WTC11 (cell line): ENCODE measurements at regions not wholly inside any gene's neighbourhood (a gene's known extent, or its start where the extent isn't known, plus 50 kb on each side); places are given as distances from the start of the nearest gene placed in this dataset.

Experiments used
- ATAC-seq: fragments of 200-7000 bp; cut with Tn5 transposase; 2 replicates; pipeline ENCODE4 v1.10.0; 2021; ENCODE audit warnings: mild to moderate bottlenecking, moderate library complexity
- CTCF ChIA-PET: fragments of 300-600 bp; sonication (Branson Sonifier 250); formaldehyde crosslinking; loops from one replicate; lab custom pipeline; 2021; ENCODE audit warnings: antibody characterized with exemption; lab: Charles Lee
- POLR2A ChIA-PET: fragments of 350-600 bp; sonication (Branson Sonifier 250); formaldehyde crosslinking; loops from one replicate; lab custom pipeline; 2021; ENCODE audit warnings: antibody characterized with exemption; lab: Charles Lee
- DNase-seq: peaks from one replicate; pipeline ENCODE4 v3.0.0; 2021; ENCODE audit warnings: low spot score
- H3K27ac Mint-ChIP-seq: 2 replicates; pipeline ENCODE4 v1.8.0; 2021; ENCODE audit warnings: mixed read lengths
- H3K27me3 Mint-ChIP-seq: 2 replicates; pipeline ENCODE4 v1.8.0; 2021; ENCODE audit warnings: low read depth, mild to moderate bottlenecking, moderate library complexity, mixed read lengths
- H3K36me3 Mint-ChIP-seq: 2 replicates; pipeline ENCODE4 v1.8.0; 2021; ENCODE audit warnings: mixed read lengths
- H3K4me1 Mint-ChIP-seq: 2 replicates; pipeline ENCODE4 v1.8.0; 2022; ENCODE audit warnings: mixed read lengths
- H3K4me3 Mint-ChIP-seq: 2 replicates; pipeline ENCODE4 v1.8.0; 2021; ENCODE audit warnings: mild to moderate bottlenecking, moderate library complexity, mixed read lengths
- H3K9me3 Mint-ChIP-seq: 2 replicates; pipeline ENCODE4 v1.8.0; 2021; ENCODE audit warnings: mixed read lengths
- CBFB ChIP-seq: sonication (generic); formaldehyde crosslinking; IDR thresholded peaks from 2 replicates; pipeline ENCODE4 v1.8.1; 2022; ENCODE audit warnings: mild to moderate bottlenecking, low read depth, missing genetic modification reagents
- ELF4 ChIP-seq: sonication (generic); formaldehyde crosslinking; IDR thresholded peaks from 2 replicates; pipeline ENCODE4 v1.8.1; 2022; ENCODE audit warnings: low read depth, mild to moderate bottlenecking, moderate library complexity, missing genetic modification reagents
- ETV6 ChIP-seq: sonication (generic); formaldehyde crosslinking; IDR thresholded peaks from 2 replicates; pipeline ENCODE4 v1.8.1; 2022; ENCODE audit warnings: mild to moderate bottlenecking, missing genetic modification reagents
- GABPB1 ChIP-seq: sonication (generic); formaldehyde crosslinking; IDR thresholded peaks from 2 replicates; pipeline ENCODE4 v1.8.1; 2023; ENCODE audit warnings: mild to moderate bottlenecking, missing genetic modification reagents
- KAT7 ChIP-seq: sonication (generic); formaldehyde crosslinking; IDR thresholded peaks from 2 replicates; pipeline ENCODE4 v1.8.1; 2023; ENCODE audit warnings: missing genetic modification reagents, mild to moderate bottlenecking, borderline replicate concordance
- MXD4 ChIP-seq: fragments of 250-450 bp; sonication (Bioruptor Pico); IDR thresholded peaks from 2 replicates; pipeline ENCODE4 v1.8.0; 2021; ENCODE audit warnings: mild to moderate bottlenecking, moderate library complexity, borderline replicate concordance
- MYBL2 ChIP-seq: sonication (generic); formaldehyde crosslinking; IDR thresholded peaks from 2 replicates; pipeline ENCODE4 v1.8.1; 2023; ENCODE audit warnings: mild to moderate bottlenecking, moderate library complexity, missing genetic modification reagents
- NFYB ChIP-seq: sonication (generic); formaldehyde crosslinking; conservative IDR thresholded peaks from 2 replicates; pipeline ENCODE4 v1.8.0; 2022; ENCODE audit warnings: low read depth, missing genetic modification reagents
- NR2C2 ChIP-seq: sonication (generic); formaldehyde crosslinking; IDR thresholded peaks from 2 replicates; pipeline ENCODE4 v1.8.0; 2022; ENCODE audit warnings: mild to moderate bottlenecking, missing genetic modification reagents
- OVOL2 ChIP-seq: fragments of 250-450 bp; sonication (Bioruptor Pico); IDR thresholded peaks from 2 replicates; pipeline ENCODE4 v1.9.0; 2021; ENCODE audit warnings: mild to moderate bottlenecking, borderline replicate concordance
- PRRX2 ChIP-seq: fragments of 250-450 bp; sonication (Bioruptor Pico); IDR thresholded peaks from 2 replicates; pipeline ENCODE4 v1.8.0; 2021; ENCODE audit warnings: mild to moderate bottlenecking
- RELA ChIP-seq: sonication (generic); formaldehyde crosslinking; IDR thresholded peaks from 2 replicates; pipeline ENCODE4 v1.8.1; 2022; ENCODE audit warnings: missing genetic modification reagents, mild to moderate bottlenecking, borderline replicate concordance
- RORB ChIP-seq: fragments of 250-450 bp; sonication (Bioruptor Pico); IDR thresholded peaks from 2 replicates; pipeline ENCODE4 v1.9.0; 2021; ENCODE audit warnings: mild to moderate bottlenecking
- SMAD3 ChIP-seq: sonication (generic); formaldehyde crosslinking; IDR thresholded peaks from 2 replicates; pipeline ENCODE4 v1.8.0; 2022; ENCODE audit warnings: missing genetic modification reagents, mild to moderate bottlenecking, borderline replicate concordance
- SP1 ChIP-seq: sonication (generic); formaldehyde crosslinking; conservative IDR thresholded peaks from 2 replicates; pipeline ENCODE4 v1.8.1; 2022; ENCODE audit warnings: missing genetic modification reagents
- TCF7 ChIP-seq: sonication (generic); formaldehyde crosslinking; IDR thresholded peaks from 2 replicates; pipeline ENCODE4 v1.8.0; 2022; ENCODE audit warnings: mild to moderate bottlenecking, low read depth, missing genetic modification reagents, moderate library complexity
- TEAD4 ChIP-seq: sonication (generic); formaldehyde crosslinking; IDR thresholded peaks from 2 replicates; pipeline ENCODE4 v1.8.0; 2022; ENCODE audit warnings: mild to moderate bottlenecking, missing genetic modification reagents
- ZNF121 ChIP-seq: sonication (generic); formaldehyde crosslinking; IDR thresholded peaks from 2 replicates; pipeline ENCODE4 v1.8.0; 2023; ENCODE audit warnings: missing genetic modification reagents
- ZNF219 ChIP-seq: sonication (generic); formaldehyde crosslinking; IDR thresholded peaks from 2 replicates; pipeline ENCODE4 v1.8.0; 2023; ENCODE audit warnings: missing genetic modification reagents, mild to moderate bottlenecking, borderline replicate concordance
- ZNF263 ChIP-seq: sonication (generic); formaldehyde crosslinking; IDR thresholded peaks from 2 replicates; pipeline ENCODE4 v1.8.1; 2022; ENCODE audit warnings: low read depth, mild to moderate bottlenecking, moderate library complexity, missing genetic modification reagents
- ZNF396 ChIP-seq: fragments of 250-450 bp; sonication (Bioruptor Pico); IDR thresholded peaks from 2 replicates; pipeline ENCODE4 v1.8.0; 2021; ENCODE audit warnings: mild to moderate bottlenecking, moderate library complexity, borderline replicate concordance
- ZNF416 ChIP-seq: fragments of 250-450 bp; sonication (Bioruptor Pico); IDR thresholded peaks from 2 replicates; pipeline ENCODE4 v1.9.0; 2021; ENCODE audit warnings: mild to moderate bottlenecking, inconsistent platforms
- ZNF671 ChIP-seq: fragments of 250-450 bp; sonication (Bioruptor Pico); IDR thresholded peaks from 2 replicates; pipeline ENCODE4 v1.8.0; 2021; ENCODE audit warnings: mild to moderate bottlenecking
- TF ChIP-seq, protein P1 (sequence below): sonication (generic); formaldehyde crosslinking; IDR thresholded peaks from 2 replicates; pipeline ENCODE4 v1.8.1; 2022; ENCODE audit warnings: mild to moderate bottlenecking, moderate library complexity, missing genetic modification reagents
- TF ChIP-seq, protein P2 (sequence below): sonication (generic); formaldehyde crosslinking; IDR thresholded peaks from 2 replicates; pipeline ENCODE4 v1.8.0; 2022; ENCODE audit warnings: mild to moderate bottlenecking, missing genetic modification reagents
- TF ChIP-seq, protein P3 (sequence below): sonication (generic); formaldehyde crosslinking; IDR thresholded peaks from 2 replicates; pipeline ENCODE4 v1.8.1; 2023; ENCODE audit warnings: mild to moderate bottlenecking, missing genetic modification reagents, moderate library complexity
- TF ChIP-seq, protein P4 (sequence below): sonication (generic); formaldehyde crosslinking; IDR thresholded peaks from 2 replicates; pipeline ENCODE4 v1.8.0; 2022; ENCODE audit warnings: mild to moderate bottlenecking, missing genetic modification reagents
- TF ChIP-seq, protein P5 (sequence below): sonication (generic); formaldehyde crosslinking; IDR thresholded peaks from 2 replicates; pipeline ENCODE4 v1.8.0; 2023; ENCODE audit warnings: missing genetic modification reagents, mild to moderate bottlenecking, borderline replicate concordance

DNA sequence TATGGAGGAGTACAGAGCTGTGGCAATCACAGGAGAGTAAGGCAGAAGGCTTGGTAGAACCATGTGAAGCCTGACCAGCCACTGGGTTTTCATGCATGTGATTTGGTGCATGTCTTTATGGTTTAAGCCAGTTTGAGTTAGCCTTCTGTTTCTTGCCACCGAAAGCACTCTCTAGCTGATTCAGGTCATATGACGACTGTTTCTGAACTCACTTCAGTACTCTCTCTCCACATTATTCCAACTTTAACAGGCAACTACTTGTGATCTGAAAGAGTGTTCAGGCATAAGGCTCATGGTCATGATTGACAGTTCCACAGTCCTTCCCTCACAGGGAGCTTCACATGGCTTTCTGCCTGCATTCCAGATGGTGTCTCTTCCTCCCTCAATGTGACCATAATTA lies 63.3 kb upstream of the TAB2 start (continued):
- TF ChIP-seq TCF7 (CRISPR knock-in tag): no peak
- no peak for TF ChIP-seq GABPB1 (CRISPR knock-in tag)
- TF ChIP-seq, protein P1, sequence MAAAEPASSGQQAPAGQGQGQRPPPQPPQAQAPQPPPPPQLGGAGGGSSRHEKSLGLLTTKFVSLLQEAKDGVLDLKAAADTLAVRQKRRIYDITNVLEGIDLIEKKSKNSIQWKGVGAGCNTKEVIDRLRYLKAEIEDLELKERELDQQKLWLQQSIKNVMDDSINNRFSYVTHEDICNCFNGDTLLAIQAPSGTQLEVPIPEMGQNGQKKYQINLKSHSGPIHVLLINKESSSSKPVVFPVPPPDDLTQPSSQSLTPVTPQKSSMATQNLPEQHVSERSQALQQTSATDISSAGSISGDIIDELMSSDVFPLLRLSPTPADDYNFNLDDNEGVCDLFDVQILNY (CRISPR knock-in tag): no peak
- TF ChIP-seq NFYB: no peak
- TF ChIP-seq NR2C2 (CRISPR knock-in tag): no peak
- TF ChIP-seq KAT7 (CRISPR knock-in tag): no peak

DNA sequence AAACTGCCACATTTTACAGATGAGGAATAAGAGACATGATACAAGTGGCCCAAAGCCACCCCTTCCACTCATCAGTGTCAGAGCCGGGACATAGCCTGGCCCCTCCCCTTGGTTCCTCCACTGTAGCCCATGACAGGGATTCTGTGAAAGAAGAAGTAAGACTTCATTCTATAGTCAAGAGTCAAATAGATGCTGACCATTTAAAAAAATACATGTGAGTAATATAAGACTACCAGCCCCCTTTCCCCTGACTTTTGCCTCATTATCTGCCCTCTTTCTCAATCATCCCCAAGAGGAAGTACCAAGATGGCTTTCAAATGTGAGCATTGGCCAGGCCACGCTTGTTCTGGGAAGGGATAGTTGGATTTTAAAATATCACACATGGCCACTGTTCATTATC lies 57.8 kb upstream of the TAB2 start:
- Mint-ChIP-seq H3K27me3 (no peaks in the 10 kb centered on the region), H3K4me3 (no peak overlapping the region), H3K9me3 (no peaks in the 10 kb centered on the region), H3K27ac (no peak overlapping the region), H3K4me1 (peaks cover 4% of the 10 kb centered on the region; the same call in 1 of the 2 replicates), H3K36me3 (no peaks in the 10 kb centered on the region)
- POLR2A ChIA-PET: no interaction called here
- TF ChIP-seq ZNF219 (no peak), ZNF263 (CRISPR knock-in tag) (no peak), MYBL2 (CRISPR knock-in tag) (no peak), OVOL2 (no peak), SMAD3 (CRISPR knock-in tag) (no peak), PRRX2 (CRISPR knock-in tag) (no peak), ZNF416 (CRISPR knock-in tag) (no peak), SP1 (CRISPR knock-in tag) (no peak), CBFB (CRISPR knock-in tag) (no peak)
- TF ChIP-seq, protein P2, sequence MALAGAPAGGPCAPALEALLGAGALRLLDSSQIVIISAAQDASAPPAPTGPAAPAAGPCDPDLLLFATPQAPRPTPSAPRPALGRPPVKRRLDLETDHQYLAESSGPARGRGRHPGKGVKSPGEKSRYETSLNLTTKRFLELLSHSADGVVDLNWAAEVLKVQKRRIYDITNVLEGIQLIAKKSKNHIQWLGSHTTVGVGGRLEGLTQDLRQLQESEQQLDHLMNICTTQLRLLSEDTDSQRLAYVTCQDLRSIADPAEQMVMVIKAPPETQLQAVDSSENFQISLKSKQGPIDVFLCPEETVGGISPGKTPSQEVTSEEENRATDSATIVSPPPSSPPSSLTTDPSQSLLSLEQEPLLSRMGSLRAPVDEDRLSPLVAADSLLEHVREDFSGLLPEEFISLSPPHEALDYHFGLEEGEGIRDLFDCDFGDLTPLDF: no peak
- TF ChIP-seq, protein P3, sequence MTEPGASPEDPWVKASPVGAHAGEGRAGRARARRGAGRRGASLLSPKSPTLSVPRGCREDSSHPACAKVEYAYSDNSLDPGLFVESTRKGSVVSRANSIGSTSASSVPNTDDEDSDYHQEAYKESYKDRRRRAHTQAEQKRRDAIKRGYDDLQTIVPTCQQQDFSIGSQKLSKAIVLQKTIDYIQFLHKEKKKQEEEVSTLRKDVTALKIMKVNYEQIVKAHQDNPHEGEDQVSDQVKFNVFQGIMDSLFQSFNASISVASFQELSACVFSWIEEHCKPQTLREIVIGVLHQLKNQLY (CRISPR knock-in tag): no peak
- DNase-seq (no peak), ATAC-seq (no peak)
- CTCF ChIA-PET: no interaction called here

DNA sequence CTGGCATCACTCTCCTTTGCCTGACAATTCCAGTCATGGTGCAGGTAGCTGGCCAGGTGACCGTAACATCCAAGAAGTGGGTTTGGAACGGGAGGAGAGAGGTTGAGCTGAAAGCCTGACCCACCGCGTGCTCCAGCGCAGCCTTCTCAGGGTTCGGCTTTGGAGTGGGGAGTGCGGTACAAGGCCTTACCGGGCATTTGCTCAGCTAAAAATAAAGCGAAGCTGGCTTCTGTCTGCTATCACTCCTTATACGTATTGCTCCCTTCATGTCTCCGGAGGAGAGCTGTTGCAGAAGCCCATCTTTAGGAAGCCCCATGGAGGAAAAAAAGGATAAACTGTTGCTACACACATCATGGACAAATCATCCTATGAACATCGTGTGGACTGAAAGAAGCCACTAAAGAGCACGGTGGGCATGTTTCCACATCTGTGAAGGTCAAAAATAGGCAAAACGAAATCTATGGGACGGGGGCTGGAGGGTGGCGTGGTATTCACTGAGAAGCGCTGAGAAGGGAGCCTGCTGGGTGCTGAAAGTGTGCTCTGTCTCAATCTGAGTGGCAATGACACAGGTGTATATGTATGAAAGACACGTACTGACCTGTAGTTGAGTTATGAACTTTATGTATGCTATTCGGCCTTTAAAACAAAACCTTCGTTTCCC lies 57.2 kb upstream of the TAB2 start:
- Mint-ChIP-seq H3K27me3 (no peaks in the 10 kb centered on the region), H3K27ac (no peak overlapping the region), H3K9me3 (no peaks in the 10 kb centered on the region), H3K36me3 (no peaks in the 10 kb centered on the region), H3K4me1 (peaks cover 6% of the 10 kb centered on the region; the same call in 1 of the 2 replicates), H3K4me3 (no peak overlapping the region)
- CTCF ChIA-PET: interaction anchor here (1.3 kb wide), 1 partner anchor 11 kb away, joined by 3 read pairs; no protein-coding TSS in a partner anchor
- ATAC-seq (no peak), DNase-seq (no peak)
- POLR2A ChIA-PET: interaction anchor here (0.5 to 0.6 kb wide), 2 partner anchors 54 to 723 kb away, joined by 4 to 5 read pairs; no protein-coding TSS in a partner anchor
- no peak for TF ChIP-seq ELF4
- TF ChIP-seq ZNF396 (CRISPR knock-in tag): no peak
- no peak for TF ChIP-seq TEAD4 (CRISPR knock-in tag)
- no peak for TF ChIP-seq RORB
- TF ChIP-seq, protein P4, sequence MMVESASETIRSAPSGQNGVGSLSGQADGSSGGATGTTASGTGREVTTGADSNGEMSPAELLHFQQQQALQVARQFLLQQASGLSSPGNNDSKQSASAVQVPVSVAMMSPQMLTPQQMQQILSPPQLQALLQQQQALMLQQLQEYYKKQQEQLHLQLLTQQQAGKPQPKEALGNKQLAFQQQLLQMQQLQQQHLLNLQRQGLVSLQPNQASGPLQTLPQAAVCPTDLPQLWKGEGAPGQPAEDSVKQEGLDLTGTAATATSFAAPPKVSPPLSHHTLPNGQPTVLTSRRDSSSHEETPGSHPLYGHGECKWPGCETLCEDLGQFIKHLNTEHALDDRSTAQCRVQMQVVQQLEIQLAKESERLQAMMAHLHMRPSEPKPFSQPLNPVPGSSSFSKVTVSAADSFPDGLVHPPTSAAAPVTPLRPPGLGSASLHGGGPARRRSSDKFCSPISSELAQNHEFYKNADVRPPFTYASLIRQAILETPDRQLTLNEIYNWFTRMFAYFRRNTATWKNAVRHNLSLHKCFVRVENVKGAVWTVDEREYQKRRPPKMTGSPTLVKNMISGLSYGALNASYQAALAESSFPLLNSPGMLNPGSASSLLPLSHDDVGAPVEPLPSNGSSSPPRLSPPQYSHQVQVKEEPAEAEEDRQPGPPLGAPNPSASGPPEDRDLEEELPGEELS (CRISPR knock-in tag): no peak
- no peak for TF ChIP-seq RELA (CRISPR knock-in tag)
- no peak for TF ChIP-seq SMAD3 (CRISPR knock-in tag)
- TF ChIP-seq ETV6 (CRISPR knock-in tag): no peak
- TF ChIP-seq, protein P5, sequence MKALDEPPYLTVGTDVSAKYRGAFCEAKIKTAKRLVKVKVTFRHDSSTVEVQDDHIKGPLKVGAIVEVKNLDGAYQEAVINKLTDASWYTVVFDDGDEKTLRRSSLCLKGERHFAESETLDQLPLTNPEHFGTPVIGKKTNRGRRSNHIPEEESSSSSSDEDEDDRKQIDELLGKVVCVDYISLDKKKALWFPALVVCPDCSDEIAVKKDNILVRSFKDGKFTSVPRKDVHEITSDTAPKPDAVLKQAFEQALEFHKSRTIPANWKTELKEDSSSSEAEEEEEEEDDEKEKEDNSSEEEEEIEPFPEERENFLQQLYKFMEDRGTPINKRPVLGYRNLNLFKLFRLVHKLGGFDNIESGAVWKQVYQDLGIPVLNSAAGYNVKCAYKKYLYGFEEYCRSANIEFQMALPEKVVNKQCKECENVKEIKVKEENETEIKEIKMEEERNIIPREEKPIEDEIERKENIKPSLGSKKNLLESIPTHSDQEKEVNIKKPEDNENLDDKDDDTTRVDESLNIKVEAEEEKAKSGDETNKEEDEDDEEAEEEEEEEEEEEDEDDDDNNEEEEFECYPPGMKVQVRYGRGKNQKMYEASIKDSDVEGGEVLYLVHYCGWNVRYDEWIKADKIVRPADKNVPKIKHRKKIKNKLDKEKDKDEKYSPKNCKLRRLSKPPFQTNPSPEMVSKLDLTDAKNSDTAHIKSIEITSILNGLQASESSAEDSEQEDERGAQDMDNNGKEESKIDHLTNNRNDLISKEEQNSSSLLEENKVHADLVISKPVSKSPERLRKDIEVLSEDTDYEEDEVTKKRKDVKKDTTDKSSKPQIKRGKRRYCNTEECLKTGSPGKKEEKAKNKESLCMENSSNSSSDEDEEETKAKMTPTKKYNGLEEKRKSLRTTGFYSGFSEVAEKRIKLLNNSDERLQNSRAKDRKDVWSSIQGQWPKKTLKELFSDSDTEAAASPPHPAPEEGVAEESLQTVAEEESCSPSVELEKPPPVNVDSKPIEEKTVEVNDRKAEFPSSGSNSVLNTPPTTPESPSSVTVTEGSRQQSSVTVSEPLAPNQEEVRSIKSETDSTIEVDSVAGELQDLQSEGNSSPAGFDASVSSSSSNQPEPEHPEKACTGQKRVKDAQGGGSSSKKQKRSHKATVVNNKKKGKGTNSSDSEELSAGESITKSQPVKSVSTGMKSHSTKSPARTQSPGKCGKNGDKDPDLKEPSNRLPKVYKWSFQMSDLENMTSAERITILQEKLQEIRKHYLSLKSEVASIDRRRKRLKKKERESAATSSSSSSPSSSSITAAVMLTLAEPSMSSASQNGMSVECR: no peak
- TF ChIP-seq ZNF671: no peak
- no peak for TF ChIP-seq ZNF121
- no peak for TF ChIP-seq MXD4
